ENCODE measurements at regions not wholly inside any gene's neighbourhood (a gene's known extent, or its start where the extent isn't known, plus 50 kb on each side); places are given as distances from the start of the nearest gene placed in this dataset.
"Not testable (repeated sequence)": the region's sequence is repeated elsewhere in the genome, so short reads cannot be mapped to it uniquely, and the experiment has no call there.

DNA sequence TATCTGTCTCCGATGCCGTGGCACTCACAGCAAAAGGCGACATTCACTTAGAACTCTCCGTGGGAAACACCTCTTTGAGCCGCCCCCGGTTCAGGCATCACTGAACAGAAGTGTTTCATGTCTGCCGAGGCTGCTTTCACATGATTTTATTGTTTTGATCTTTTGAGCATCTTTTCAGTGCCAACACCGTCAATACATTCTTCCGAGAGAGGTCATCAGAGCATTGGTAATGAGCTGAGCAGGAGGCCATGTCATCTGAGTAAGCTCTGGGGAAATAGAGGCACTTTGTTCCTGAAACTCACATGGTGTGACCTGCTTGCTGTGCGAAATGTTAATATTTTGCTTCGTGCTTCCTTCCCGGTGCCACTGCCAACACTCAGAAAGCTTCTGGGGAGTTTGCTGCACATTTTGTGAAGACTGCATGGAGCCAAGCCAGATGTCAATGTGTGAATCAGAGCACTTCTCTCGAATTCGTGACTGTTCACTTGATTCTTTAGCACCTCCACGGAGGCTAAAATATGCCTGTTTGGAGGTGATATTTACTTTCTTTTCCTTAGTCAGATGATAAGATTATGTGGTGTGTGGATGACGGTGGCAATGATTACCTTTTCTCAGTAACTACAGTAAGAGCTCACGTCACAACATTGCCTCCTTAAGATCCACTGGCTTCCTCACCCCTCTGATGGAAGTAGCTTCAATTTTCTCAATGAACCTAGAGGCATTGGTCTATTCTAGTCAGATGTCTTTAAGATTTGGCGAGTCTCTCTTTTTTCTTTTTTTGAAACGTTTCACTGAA is 222.3 kb upstream of the HS3ST1 start:
- DNase-seq: no peak

DNA sequence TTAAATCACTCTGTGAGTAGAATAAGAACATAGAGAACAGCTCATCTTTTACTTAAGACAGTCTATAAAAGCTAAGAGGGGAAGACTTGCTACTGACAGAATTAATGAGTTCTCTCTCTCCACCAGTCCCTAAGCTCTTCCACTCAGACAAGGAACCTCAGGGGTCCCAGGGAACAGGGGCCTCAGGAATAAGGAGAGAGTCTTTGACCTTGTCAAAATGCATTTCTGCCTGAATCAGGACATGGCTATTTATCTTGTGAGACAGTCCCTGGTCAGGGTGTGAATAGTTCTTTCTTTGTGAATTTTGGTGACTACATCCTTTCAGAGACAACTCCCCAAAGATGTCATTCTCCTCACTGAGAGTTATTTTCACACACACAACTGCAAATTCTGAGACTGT is 218.7 kb upstream of the HS3ST1 start:
- no peak for DNase-seq

DNA sequence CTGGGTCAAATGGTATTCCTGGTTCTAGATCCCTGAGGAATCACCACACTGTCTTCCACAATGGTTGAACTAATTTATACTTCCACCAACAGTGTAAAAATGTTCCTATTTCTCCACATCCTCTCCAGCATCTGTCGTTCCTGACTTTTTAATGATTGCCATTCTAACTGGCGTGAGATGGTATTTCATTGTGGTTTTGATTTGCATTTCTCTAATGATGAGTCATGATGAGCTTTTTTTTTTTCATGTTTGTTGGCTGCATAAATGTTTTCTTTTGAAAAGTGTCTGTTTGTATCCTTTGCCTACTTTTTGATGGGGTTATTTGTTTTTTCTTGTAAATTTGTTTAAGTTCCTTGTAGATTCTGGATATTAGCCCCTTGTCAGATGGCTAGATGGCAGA is 214.4 kb upstream of the HS3ST1 start:
- DNase-seq: not testable (repeated sequence)

DNA sequence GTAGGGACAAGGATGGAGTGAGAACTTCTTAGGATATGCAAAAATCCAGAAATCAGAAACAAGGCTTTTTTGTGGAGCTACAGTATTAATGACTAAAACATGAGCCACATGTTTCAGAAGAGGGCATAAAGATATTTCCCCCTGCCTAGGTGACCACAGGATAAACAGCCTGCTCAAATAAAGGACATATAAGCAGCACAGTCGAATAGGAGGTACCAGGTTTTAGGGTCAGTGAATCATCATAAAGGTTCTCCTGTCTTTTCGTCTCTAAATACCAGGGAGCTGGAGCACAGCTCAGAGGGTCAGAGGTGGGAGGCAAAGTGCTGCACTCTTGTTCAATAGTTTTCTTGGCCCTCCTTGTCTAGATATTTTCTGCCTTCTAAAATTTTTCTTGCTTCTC is 211.9 kb upstream of the HS3ST1 start:
- no peak for DNase-seq

DNA sequence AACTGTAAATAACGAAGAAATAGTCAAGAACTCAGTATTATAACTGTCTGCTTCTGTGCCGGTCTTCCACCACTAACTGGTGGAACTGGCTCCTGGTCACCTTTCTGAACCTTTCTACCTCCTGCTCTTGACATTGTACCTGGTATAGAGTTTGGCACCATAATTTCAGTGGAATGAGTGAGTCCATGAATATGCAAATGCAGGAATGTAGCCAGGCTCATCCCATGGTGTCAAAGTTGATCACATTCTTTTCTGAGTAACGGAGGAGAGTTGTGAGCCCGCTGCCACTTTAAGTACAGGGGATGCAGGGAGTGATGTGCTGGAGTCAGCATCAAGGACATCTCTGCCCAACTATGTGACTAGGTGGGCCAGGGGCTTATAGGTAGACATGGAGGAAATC is 207.9 kb upstream of the HS3ST1 start:
- DNase-seq: no peak

DNA sequence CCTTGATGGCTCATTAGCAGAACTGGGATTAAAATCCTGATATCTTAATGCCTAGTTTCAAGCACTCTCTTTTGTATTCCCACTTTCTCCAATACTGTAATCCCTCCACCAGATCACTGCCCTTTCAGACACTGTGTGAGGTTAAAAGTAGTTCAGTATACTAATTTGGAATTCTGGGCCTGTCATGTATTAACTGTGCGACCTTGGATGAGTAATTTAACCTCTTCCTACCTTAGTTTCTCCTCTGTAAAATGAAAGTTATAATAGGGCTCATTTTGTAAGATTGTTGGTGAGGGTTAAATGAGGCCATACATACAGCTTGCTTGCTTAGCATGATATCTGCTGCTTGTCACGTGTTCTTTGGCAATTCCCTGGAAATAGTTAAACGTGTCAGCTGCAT is 207.3 kb upstream of the HS3ST1 start:
- no peak for DNase-seq

DNA sequence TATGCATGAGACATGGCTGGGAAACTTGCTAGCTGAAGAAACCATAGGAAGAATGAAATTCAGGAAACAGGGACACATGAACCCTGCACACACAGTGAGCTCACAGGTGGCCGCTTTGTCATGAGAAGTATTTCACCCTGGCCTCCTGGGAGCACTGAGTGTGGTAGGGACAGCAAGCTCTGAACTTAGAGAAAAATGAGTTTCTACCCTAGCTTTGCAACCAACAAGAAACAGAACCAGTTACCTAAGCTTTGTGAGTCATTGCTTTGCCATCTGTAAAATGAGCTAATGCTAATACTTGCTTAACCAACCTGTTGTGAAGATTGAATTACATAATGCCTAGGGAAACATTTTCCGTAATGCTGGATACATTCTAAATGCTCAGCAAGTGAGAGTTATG is 206.6 kb upstream of the HS3ST1 start:
- DNase-seq: no peak

DNA sequence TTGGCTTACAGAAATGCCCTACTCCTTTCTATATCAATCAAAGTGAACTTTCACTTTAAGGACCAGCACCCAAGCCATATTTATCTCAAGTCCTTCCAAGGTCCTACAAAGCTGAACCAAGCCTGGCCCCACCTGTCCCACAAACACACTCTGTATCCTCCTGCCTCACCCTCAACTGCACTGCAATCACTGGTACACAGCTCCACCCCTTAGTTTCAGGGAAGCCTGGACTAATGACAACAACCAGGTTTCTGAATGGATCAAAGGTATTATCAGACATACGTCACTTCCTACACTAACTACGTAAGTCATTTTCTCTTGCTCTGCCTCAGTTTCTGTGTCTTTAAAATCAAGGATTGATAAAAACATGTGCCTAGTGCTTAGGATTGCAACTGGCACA is 205.6 kb upstream of the HS3ST1 start:
- DNase-seq: no peak

DNA sequence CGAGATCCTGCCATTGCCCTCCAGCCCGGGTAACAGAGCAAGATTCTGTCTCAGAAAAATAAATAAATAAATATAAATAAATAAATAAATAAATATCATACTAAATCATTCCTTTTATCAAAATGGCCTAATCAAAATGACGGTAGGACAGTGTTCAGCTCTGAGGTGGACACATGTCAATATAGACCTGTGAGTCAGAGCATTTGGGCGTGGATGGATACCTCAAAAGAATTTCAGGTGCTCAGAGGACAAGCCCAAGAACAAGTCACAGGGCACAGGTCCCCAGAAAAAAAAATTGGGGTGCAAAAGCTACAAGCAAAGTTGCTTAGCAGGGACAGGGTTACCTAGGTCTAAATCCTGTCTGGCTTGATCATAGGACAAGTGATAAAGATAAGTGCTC is 204.7 kb upstream of the HS3ST1 start:
- DNase-seq: no peak

DNA sequence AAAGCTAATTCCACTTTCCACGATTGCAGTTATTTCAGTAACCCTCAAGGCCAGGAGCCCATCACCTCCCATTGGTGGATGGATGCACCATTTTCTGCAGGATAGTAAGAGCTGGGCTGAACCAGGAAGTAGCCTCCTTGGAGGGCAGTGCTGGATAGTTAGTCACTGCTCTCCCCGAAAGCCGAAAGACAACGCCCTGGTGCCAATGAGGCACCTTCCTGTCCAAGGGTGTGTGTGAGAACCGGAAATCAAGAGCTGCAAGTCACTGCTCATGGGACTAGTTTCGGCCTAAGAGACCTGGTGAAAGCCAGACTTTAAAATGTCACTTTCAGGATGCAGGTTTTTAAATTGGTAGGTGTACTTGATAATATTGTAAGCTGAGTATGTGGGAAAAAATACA is 203.8 kb upstream of the HS3ST1 start:
- no peak for DNase-seq

DNA sequence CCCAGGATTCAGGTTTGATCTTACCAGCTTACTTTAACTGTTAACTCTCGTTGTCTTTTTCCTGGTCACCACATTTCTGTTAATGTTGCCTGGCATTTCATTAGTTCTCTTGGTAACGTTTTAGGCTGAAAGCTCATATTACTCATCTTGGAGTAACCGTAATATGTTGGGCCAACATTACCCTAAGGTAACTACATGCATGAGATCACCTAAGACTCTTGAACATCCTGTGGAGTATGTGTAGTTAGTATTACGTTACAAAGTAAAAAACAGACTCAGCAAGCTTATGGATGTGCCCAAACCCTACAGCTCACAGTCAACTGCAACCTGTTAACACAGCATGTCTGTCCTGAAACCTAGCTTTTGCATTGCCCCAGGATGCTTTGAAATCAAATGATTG is 203.3 kb upstream of the HS3ST1 start:
- DNase-seq: no peak

DNA sequence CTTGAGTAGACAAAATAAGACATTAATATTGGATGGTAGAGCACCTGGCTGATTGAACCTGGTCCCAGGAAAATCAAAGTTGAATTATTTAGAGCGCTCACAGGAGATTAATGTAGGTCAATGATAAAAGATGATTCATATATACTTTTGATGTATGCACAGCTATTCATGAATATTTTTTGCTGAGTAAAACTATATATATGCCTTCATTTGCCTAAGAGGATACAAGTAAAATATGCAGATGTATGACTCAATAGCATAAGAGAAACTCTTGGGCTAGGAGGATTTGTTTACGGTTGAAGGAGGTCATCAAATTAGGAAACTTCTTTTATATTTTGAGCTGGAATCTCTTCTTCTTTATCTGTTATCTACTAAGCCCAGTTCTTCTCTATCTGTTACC is 202.7 kb upstream of the HS3ST1 start:
- DNase-seq: no peak

DNA sequence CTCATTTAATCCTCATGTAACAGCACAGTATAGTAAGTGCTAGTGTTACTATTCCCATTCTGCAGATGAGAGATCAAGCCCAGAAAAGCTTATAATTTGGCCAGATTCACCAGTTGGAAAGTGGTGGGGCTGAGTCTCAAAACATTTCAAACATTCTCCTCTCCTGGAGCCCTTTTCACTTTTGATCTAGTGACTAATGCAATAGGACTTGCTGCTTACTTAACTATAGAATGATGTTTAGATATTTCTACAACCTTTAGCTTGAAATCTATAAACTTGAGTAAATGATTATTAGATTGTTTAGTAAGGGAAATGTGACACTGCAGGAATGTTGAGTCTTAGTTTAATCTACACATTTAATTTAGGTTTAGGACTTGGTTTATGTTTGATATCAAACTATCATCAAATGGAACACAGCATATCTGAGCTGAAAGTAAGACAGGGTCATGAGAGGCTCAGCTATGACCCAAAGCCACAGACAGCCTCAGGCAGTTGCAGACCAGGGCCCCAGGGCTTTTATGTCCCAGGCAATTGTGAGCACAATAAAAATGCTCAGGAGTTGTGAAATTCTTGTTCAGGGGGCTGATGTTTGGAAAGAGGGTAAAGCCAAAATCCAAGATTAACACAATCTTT is 199.5 kb upstream of the HS3ST1 start:
- no peak for DNase-seq

DNA sequence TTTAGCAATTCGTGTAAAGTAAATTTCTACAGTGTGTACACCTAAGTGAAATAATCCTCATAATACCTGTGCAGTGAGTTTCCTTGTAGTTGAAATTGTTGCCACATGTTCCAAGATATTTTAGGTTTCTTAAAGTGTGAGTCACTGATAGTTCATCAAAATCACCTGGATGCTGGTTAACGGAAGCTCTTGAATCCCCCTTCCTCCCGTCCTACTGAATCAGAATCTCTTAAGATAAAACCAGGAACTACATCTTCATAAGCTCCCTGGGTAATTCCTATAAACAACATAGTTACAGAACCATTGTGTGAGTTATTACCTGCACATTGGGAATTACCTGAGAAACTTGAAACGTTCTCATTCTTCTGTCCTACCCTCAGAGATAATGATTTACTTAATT is 197.4 kb upstream of the HS3ST1 start:
- no peak for DNase-seq

DNA sequence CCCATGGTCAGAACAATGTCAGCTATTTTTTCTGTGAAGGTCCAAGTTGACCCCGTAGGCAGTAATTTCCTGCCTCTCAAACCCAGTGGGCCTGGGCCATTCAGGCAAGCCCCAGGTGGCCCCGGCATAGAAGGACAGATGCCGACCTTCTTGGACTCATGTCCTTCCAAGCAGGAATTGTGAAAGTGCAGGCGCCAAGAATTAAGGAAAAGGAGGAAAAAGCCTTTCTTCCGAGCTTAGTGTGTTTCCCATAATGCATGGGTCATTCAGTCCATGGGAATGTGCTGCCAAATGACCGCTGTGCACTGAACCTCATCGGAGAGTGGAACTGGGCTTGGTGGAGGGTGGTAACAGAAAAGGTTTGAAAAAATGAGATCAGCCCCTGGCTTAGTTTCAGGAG is 196.5 kb upstream of the HS3ST1 start:
- DNase-seq: no peak

DNA sequence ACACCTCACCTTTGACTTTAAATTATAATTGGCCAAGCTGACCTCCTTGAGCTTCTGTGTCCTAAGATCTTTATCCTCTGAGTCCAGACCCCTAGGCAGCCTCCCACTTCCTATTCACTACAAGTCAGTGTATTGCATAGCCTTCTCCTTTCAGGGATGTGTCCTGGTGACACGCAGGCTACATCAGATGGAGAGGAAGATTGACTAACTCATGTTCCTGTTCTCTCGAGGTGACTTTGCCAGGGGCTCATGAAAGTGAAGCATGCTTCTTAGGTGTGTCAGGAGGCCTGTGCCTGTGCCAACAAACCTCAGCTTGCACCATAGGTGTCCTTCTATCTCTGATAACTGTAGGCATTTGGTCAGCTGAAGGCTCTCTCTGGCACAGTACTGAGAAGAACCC is 195.7 kb upstream of the HS3ST1 start:
- no peak for DNase-seq

DNA sequence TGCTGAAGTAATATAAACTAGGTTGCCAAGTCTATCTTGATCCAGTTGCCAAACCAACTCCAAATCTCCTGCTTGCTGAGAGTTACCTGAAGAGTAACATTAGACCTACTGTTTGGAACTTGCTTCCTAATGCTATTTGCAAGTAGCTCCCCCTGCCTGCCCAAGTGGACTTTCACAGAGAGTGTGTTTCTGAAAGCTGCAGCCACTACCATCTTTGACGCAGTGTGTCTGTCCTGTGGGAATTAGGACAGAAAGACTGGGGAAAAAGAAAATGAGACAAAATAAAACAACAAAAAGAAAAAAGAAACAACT is 195.0 kb upstream of the HS3ST1 start:
- DNase-seq: no peak

DNA sequence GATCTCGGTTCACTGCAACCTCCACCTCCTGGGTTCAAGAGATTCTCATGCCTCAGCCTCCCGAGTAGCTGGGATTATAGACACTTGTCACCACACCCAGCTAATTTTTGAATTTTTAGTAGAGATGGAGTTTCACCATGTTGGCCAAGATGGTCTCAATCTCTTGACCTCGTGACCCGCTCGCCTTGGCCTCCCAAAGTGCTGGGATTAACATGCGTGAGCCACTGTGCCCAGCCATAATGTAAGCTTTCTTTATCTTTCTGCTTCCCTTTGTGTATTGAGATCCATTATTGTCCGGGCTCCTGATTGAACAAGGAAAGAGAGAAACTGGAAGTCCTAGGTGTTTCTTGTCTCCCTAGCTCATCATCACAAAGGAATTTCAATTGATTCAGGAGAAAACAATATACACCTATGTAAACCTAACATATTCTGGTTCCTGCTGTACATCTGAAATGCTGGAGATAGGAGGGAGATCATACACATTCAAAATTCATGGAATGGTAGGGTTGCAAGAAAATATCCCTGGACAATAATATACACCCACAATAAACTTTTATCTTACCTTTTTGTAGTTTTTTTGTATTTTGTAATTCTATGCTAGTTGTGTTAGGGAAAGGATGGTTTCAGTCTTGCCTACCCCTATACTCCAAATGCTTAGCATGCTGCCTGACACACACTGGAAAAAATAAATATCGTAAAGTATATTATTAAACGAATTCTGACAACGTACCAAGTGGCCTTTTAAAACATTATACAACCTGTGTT is 194.4 kb upstream of the HS3ST1 start:
- DNase-seq: no peak

DNA sequence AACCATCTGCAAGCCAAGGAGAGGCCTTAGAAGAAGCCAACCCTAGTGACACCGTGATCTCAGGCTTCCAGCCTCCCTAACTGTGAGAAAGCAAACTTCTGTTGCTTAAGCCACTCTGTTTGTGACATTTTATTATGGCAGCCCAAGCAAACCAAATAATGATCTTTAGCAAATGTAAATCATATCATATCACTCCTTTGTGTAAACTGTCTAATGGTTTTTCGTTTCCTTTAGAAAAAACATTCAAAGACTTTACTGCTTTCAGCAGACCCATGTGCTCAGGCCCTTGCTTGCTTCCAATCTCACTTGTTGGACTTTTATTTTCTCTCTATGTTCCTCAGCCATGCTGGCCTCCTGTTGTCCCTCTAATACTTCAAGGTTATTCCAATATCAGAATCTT is 192.2 kb upstream of the HS3ST1 start:
- no peak for DNase-seq

DNA sequence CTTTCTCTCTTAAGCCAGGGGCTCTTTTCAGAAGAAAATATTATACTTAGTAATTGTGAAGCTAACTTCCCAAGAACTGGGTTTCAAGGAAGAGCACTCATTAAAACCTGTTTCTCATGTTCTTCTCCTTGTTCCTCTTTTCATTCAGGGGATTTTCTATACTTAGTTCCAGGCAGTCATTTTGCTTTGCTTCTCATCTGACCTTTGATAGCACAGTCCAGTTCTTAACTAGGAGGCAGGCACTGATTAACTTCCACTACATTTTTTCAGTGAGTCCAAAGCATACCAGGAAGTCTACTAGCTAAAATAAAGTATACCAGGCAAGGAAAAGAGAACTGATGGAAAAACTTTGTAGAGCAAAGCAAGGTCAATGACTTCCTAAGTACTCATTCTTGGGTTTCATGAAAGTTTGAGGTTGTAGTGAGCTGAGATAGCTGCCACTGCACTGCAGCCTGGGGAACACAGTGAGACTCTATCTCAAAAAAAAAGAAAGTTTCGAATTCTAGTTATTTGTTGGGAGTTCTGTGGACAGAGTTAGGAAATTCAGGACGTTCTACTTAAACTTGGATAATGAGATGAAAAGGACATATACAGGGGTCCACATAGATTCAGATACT is 190.1 kb upstream of the HS3ST1 start:
- DNase-seq: no peak

DNA sequence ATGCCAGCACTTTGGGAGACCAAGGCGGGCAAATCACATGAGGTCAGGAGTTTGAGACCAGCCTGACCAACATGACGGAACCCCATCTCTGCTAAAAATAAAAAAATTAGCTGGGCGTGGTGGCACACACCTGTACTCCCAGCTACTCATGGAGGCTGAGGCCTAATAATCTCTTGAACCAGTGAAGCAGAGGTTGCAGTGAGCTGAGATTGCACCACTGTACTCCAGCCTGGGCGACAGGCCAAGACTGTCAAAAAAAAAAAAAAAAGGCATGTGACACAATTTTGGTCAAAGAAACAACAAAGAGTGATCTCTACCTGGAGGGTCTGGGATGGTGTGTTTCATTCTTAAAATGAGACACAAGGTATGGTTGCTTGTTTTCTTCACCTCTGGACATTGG is 188.2 kb upstream of the HS3ST1 start:
- no peak for DNase-seq

DNA sequence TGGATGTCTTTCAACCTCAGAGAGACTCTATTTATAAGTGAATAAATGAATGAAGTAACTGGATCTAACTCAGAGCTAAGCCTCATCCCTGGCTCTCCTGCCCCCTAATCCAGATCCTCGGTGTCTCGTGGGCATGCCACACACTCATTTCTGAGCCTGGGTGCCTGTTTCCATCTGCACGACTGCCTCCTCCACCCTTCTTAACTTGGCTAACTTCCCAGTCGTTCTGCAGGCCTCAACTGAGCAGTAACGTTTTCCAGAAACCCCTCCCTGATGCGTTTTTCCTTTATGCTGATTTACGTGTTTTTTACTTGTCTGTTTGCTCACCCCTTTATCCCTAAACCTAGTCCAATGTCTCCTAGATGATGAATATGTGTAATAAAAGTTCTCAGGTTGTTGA is 186.9 kb upstream of the HS3ST1 start:
- DNase-seq: no peak

DNA sequence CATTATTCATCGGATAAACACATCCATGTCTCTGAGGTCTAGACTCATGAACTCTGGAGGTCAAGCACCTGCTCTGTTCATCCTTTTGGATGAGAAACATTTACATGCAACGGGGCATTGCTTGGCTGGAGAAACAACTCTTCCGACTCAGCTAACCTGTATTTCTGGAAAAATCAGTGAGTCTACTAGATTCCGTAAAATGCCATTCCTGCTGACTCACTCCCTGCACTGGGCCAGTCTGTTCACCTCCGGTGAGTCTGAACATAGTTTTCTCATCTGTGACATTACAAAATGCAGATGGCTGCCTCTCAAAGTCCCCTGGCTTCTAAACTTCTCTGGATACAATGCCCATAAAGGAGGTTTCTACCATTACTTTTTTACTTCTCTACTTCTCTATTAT is 185.7 kb upstream of the HS3ST1 start:
- no peak for DNase-seq

DNA sequence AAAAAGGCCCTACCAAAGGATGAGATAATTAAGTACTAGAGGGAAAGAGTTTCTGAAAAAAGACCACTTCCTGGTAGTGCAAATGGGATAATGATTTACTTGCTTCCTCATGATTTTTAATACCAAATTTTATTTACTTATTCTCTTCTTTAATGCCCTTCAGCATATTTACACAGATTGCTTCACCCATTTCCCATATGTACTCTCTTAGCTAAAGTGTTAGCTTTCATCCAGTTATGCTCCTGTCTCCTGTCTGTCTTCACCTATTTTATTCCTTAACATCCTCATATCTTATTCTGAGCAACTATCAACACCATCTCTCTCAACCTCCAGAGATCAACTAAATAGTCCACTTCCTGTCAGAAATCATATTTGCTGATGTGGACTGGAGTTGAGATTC is 183.2 kb upstream of the HS3ST1 start:
- no peak for DNase-seq
